ENCODE measurements at regions not wholly inside any gene's neighbourhood (a gene's known extent, or its start where the extent isn't known, plus 50 kb on each side); places are given as distances from the start of the nearest gene placed in this dataset.

- no peak for DNase-seq (ENCODE audit: low read depth)
- no peak overlapping the region for H3K4me3 ChIP-seq (ENCODE audit: control insufficient read depth, low read depth, low read length)
These were observed 166.3 kb downstream of the MYCN start for GRCh38 chr2:16106619-16107018.

GRCh38 chr2:16105669-16106281, 165.4 kb downstream of the MYCN start:
- H3K4me3 ChIP-seq (ENCODE audit: control insufficient read depth, low read depth, low read length), result no peak overlapping the region
- DNase-seq (ENCODE audit: low read depth), result no peak
- no peak for TF ChIP-seq CTCF (conservative IDR thresholded peaks at IDR 0.05; ENCODE audit: control insufficient read depth, insufficient read depth, low read depth, low read length)

More at GRCh38 chr2:16106619-16107018, 166.3 kb downstream of the MYCN start:
- no peak for TF ChIP-seq CTCF (conservative IDR thresholded peaks at IDR 0.05; ENCODE audit: control insufficient read depth, insufficient read depth, low read depth, low read length)

- no peak overlapping the region for H3K4me3 ChIP-seq (ENCODE audit: control insufficient read depth, low read depth, low read length)
- no peak for DNase-seq (ENCODE audit: low read depth)
- no peak for TF ChIP-seq CTCF (conservative IDR thresholded peaks at IDR 0.05; ENCODE audit: control insufficient read depth, insufficient read depth, low read depth, low read length)
These were observed 164.8 kb downstream of the MYCN start for GRCh38 chr2:16104949-16105668.

GRCh38 chr2:16104315-16104948, 164.1 kb downstream of the MYCN start:
- no peak for DNase-seq (ENCODE audit: low read depth)
- TF ChIP-seq CTCF (conservative IDR thresholded peaks at IDR 0.05; ENCODE audit: control insufficient read depth, insufficient read depth, low read depth, low read length), result no peak
- H3K4me3 ChIP-seq (ENCODE audit: control insufficient read depth, low read depth, low read length), result no peak overlapping the region

- H3K4me3 ChIP-seq (ENCODE audit: control insufficient read depth, low read depth, low read length), result no peak overlapping the region
- TF ChIP-seq CTCF (conservative IDR thresholded peaks at IDR 0.05; ENCODE audit: control insufficient read depth, insufficient read depth, low read depth, low read length), result no peak
- DNase-seq (ENCODE audit: low read depth), result no peak
These were observed 163.4 kb downstream of the MYCN start for GRCh38 chr2:16103614-16104314.

- no peak for DNase-seq (ENCODE audit: low read depth)
- H3K4me3 ChIP-seq (ENCODE audit: control insufficient read depth, low read depth, low read length), result no peak overlapping the region
- TF ChIP-seq CTCF (conservative IDR thresholded peaks at IDR 0.05; ENCODE audit: control insufficient read depth, insufficient read depth, low read depth, low read length), result no peak
These were observed 162.6 kb downstream of the MYCN start for GRCh38 chr2:16102976-16103380.
